AG08396 (cell line): ENCODE measurements at regions not wholly inside any gene's neighbourhood (a gene's known extent, or its start where the extent isn't known, plus 50 kb on each side); places are given as distances from the start of the nearest gene placed in this dataset.
"Not testable (repeated sequence)": the region's sequence is repeated elsewhere in the genome, so short reads cannot be mapped to it uniquely, and the experiment has no call there.

Experiments used
- DNase-seq: peaks from one replicate; pipeline ENCODE4 v3.0.0; 2012; ENCODE audit warnings: low spot score, mixed read lengths

- no peak for DNase-seq
Observed at GRCh38 chr2:2484301-2484700, 153.2 kb upstream of the MYT1L start.

- no peak for DNase-seq
Observed at GRCh38 chr2:2482851-2483250, 151.8 kb upstream of the MYT1L start.

GRCh38 chr2:2472881-2473280 lies 141.8 kb upstream of the MYT1L start:
- no peak for DNase-seq

- no peak for DNase-seq
Observed at GRCh38 chr2:2472044-2472443, 141.0 kb upstream of the MYT1L start.

- no peak for DNase-seq
Observed at GRCh38 chr2:2466534-2466933, 135.5 kb upstream of the MYT1L start.

GRCh38 chr2:2464643-2465042 lies 133.6 kb upstream of the MYT1L start:
- DNase-seq = no peak

GRCh38 chr2:2464094-2464493 lies 133.0 kb upstream of the MYT1L start:
- DNase-seq = no peak

GRCh38 chr2:2456721-2457120 lies 125.6 kb upstream of the MYT1L start:
- DNase-seq = no peak

- DNase-seq = no peak
Observed at GRCh38 chr2:2455151-2455550, 124.1 kb upstream of the MYT1L start.

GRCh38 chr2:2452961-2453360 lies 121.9 kb upstream of the MYT1L start:
- no peak for DNase-seq

GRCh38 chr2:2451275-2451674 lies 120.2 kb upstream of the MYT1L start:
- not testable (repeated sequence) for DNase-seq

- DNase-seq = no peak
Observed at GRCh38 chr2:2448178-2448577, 117.1 kb upstream of the MYT1L start.

GRCh38 chr2:2422621-2423020 lies 91.5 kb upstream of the MYT1L start:
- DNase-seq = no peak

GRCh38 chr2:2413525-2413924 lies 82.5 kb upstream of the MYT1L start:
- DNase-seq = no peak

GRCh38 chr2:2410987-2411386 lies 79.9 kb upstream of the MYT1L start:
- no peak for DNase-seq

- no peak for DNase-seq
Observed at GRCh38 chr2:2409481-2409880, 78.4 kb upstream of the MYT1L start.

GRCh38 chr2:2405780-2406179 lies 74.7 kb upstream of the MYT1L start:
- no peak for DNase-seq

- no peak for DNase-seq
Observed at GRCh38 chr2:2400286-2401038, 69.4 kb upstream of the MYT1L start.

- DNase-seq = no peak
Observed at GRCh38 chr2:2399396-2399795, 68.3 kb upstream of the MYT1L start.

GRCh38 chr2:2392332-2392731 lies 61.3 kb upstream of the MYT1L start:
- no peak for DNase-seq

GRCh38 chr2:2389215-2389614 lies 58.1 kb upstream of the MYT1L start:
- DNase-seq = no peak
